ENCODE measurements at regions not wholly inside any gene's neighbourhood (a gene's known extent, or its start where the extent isn't known, plus 50 kb on each side); places are given as distances from the start of the nearest gene placed in this dataset.

DNA sequence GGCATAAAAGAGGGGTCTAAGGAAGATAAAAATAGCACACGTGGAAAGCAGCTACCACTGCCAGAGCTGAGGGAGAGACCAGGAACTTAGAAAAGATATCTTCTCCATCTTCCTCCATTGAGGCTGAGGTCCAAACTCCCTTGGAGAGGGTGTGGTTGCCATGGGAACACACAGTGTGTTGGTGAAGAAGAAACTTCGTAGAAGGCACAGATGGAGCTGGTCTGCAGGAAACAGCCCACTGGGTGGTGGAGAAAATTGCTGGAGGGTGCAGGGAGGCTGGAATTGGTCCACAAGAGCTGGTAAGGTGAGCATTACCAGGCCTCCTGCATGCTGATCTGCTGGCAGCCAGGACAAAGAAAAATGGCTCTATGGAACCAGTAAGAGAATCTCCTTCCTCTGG lies 191.0 kb downstream of the HRH4 start:
- no peaks in the 10 kb centered on the region for H3K27me3 ChIP-seq (ENCODE audit: control insufficient read depth, insufficient read depth, low read length)
- no peaks in the 10 kb centered on the region for H3K36me3 ChIP-seq (ENCODE audit: control insufficient read depth, insufficient read depth, low read length)
- no peak overlapping the region for H3K4me3 ChIP-seq (ENCODE audit: low read depth, low read length)
- TF ChIP-seq, protein P1, sequence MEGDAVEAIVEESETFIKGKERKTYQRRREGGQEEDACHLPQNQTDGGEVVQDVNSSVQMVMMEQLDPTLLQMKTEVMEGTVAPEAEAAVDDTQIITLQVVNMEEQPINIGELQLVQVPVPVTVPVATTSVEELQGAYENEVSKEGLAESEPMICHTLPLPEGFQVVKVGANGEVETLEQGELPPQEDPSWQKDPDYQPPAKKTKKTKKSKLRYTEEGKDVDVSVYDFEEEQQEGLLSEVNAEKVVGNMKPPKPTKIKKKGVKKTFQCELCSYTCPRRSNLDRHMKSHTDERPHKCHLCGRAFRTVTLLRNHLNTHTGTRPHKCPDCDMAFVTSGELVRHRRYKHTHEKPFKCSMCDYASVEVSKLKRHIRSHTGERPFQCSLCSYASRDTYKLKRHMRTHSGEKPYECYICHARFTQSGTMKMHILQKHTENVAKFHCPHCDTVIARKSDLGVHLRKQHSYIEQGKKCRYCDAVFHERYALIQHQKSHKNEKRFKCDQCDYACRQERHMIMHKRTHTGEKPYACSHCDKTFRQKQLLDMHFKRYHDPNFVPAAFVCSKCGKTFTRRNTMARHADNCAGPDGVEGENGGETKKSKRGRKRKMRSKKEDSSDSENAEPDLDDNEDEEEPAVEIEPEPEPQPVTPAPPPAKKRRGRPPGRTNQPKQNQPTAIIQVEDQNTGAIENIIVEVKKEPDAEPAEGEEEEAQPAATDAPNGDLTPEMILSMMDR (IDR thresholded peaks at IDR 0.05; ENCODE audit: insufficient read depth, low read length, severe bottlenecking): no peak
- FAIRE-seq: no peak
- no peak for DNase-seq (ENCODE audit: low read depth)

DNA sequence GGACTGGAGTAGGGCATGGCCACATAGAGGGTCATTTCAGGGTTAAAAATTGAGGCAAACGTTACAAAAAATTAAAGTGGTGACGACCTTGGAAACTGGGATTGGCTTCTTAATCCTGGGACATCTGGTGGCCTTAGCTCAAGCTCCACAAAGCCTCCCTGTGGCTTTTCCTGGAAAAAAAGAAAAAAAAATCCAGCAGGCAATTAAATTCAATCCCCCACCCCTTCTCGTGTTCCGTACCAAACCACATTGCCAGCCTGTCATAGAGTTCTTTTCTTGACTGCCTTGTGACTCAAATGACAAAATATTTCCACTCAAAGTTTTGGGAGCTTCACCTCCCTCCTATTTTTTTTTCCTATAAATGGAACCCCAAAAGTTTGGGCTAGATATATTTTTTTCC lies 195.6 kb downstream of the HRH4 start:
- no peak overlapping the region for H3K4me3 ChIP-seq (ENCODE audit: low read depth, low read length)
- H3K36me3 ChIP-seq (ENCODE audit: control insufficient read depth, insufficient read depth, low read length): no peaks in the 10 kb centered on the region
- FAIRE-seq (no peak), DNase-seq (ENCODE audit: low read depth) (no peak)
- TF ChIP-seq, protein P1 (IDR thresholded peaks at IDR 0.05; ENCODE audit: insufficient read depth, low read length, severe bottlenecking): no peak
- no peaks in the 10 kb centered on the region for H3K27me3 ChIP-seq (ENCODE audit: control insufficient read depth, insufficient read depth, low read length)

DNA sequence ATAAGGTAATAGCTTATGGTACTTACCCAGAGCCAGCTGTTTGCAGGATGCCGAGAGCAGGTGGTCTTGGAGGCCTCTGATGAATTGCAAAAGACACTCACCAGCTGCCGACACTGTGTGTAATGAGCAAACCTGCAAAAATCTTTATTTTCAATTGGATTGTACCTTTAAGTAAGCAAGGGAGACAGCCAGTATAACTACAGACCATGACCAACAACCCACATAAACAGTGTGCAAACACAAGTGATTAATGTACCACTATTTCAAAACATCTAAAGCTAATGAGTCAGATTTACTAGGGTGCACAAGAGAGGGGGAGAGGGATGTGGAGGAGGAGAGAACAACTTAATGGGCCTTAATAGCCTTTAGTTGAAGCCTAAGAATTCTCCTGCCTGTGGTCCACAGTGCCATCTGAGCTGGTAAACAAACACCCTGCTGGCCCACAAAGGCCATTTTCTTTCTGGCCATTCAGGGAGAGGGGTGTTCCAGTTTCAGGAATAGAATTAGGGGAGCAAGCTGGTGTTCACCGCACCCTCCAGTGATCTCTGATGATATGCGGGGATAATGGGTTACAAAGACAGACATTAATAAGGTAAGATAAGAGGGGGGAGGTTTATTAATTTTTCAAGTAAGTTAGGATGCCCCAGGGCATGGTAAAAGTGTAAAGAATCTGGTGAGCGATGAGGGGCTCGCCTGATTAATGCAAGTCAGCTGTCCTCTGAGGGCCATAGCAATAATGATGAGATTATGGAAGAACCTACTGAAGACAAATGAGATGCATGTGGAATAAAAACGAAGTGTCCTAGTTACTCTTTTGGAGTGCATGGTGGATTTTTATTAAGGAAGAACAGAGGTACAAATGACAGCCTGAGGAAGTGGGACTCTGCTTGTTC lies 196.4 kb downstream of the HRH4 start:
- DNase-seq (ENCODE audit: low read depth) (peak; percentile 22), FAIRE-seq (no peak)
- Histone ChIP-seq H3K36me3 (ENCODE audit: control insufficient read depth, insufficient read depth, low read length) (no peaks in the 10 kb centered on the region), H3K4me3 (ENCODE audit: low read depth, low read length) (no peak overlapping the region), H3K27me3 (ENCODE audit: control insufficient read depth, insufficient read depth, low read length) (no peaks in the 10 kb centered on the region)
- TF ChIP-seq, protein P1 (IDR thresholded peaks at IDR 0.05; ENCODE audit: insufficient read depth, low read length, severe bottlenecking): no peak

DNA sequence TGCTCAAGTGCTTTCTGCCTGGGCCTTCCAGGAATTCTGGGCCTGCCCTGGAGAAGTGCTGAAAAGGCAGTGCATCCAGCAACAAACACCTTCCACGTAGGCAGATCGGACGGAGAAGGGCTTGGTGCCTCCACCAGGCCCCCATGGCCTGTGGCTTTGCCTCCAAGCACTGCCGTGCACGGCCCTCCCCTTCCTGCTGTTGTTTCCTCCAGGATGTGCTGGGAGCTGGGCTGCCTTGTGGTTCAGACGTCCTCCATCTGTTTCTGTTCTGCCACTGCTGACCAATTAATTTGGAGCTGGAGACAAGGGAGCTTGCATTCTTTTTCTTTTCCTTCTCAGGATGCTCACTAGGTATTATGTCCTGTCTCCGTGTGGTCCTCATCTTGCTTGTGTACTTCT lies 197.0 kb downstream of the HRH4 start:
- DNase-seq (ENCODE audit: low read depth) (no peak), FAIRE-seq (no peak)
- no peaks in the 10 kb centered on the region for H3K36me3 ChIP-seq (ENCODE audit: control insufficient read depth, insufficient read depth, low read length)
- no peaks in the 10 kb centered on the region for H3K27me3 ChIP-seq (ENCODE audit: control insufficient read depth, insufficient read depth, low read length)
- TF ChIP-seq, protein P1 (IDR thresholded peaks at IDR 0.05; ENCODE audit: insufficient read depth, low read length, severe bottlenecking): no peak
- no peak overlapping the region for H3K4me3 ChIP-seq (ENCODE audit: low read depth, low read length)

DNA sequence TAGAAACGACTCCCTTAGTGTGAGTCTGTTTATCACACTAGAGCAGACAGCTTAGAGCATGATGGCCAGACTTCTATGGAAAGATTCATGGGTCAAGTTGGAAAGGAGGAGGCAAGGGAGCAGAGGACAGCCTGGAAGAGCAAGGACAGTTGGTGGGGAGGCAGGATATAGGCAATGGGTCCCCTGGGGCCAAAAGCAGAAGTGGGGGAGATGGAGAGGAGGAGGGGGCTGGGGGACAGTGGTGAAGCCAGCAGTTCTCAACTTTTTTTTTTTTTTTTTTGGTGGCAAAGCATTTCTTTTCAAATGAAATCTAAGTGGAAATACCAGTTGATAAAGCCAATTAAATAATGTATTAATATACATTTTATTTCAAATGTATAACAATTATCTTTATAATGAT lies 197.9 kb downstream of the HRH4 start:
- Histone ChIP-seq H3K27me3 (ENCODE audit: control insufficient read depth, insufficient read depth, low read length) (no peaks in the 10 kb centered on the region), H3K36me3 (ENCODE audit: control insufficient read depth, insufficient read depth, low read length) (no peaks in the 10 kb centered on the region), H3K4me3 (ENCODE audit: low read depth, low read length) (no peak overlapping the region)
- no peak for DNase-seq (ENCODE audit: low read depth)
- no peak for FAIRE-seq
- TF ChIP-seq, protein P1 (IDR thresholded peaks at IDR 0.05; ENCODE audit: insufficient read depth, low read length, severe bottlenecking): no peak
